ENCODE measurements at regions not wholly inside any gene's neighbourhood (a gene's known extent, or its start where the extent isn't known, plus 50 kb on each side); places are given as distances from the start of the nearest gene placed in this dataset.

DNA sequence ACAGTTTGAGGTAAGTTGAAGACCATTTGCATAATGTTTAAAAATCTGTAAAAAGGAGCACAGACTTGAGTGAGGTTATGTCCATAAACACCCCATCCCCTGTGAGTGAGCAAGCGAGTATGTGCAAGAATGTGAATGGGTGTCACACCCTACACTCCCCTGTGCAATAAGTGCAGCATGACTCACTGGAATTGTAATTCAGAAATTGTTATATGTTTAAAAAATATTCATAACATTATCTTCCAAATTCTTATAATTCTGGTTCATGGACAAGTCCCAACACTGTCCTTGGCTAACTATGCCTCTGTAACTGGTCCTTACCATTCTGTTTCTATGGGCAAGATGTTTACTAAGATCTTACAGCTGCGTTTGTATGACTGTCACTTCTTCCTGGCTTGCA is 207.8 kb upstream of the FAR2 start:
- H3K4me3 ChIP-seq (ENCODE audit: control insufficient read depth, low read depth, low read length): no peak overlapping the region
- TF ChIP-seq, protein P1, sequence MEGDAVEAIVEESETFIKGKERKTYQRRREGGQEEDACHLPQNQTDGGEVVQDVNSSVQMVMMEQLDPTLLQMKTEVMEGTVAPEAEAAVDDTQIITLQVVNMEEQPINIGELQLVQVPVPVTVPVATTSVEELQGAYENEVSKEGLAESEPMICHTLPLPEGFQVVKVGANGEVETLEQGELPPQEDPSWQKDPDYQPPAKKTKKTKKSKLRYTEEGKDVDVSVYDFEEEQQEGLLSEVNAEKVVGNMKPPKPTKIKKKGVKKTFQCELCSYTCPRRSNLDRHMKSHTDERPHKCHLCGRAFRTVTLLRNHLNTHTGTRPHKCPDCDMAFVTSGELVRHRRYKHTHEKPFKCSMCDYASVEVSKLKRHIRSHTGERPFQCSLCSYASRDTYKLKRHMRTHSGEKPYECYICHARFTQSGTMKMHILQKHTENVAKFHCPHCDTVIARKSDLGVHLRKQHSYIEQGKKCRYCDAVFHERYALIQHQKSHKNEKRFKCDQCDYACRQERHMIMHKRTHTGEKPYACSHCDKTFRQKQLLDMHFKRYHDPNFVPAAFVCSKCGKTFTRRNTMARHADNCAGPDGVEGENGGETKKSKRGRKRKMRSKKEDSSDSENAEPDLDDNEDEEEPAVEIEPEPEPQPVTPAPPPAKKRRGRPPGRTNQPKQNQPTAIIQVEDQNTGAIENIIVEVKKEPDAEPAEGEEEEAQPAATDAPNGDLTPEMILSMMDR (IDR thresholded peaks at IDR 0.05; ENCODE audit: control insufficient read depth, insufficient read depth, low read depth, low read length, missing control alignments): no peak
- no peak for DNase-seq (ENCODE audit: low read depth)

- no peak for DNase-seq (ENCODE audit: low read depth)
- no peak overlapping the region for H3K4me3 ChIP-seq (ENCODE audit: control insufficient read depth, low read depth, low read length)
- TF ChIP-seq, protein P1 (IDR thresholded peaks at IDR 0.05; ENCODE audit: control insufficient read depth, insufficient read depth, low read depth, low read length, missing control alignments): no peak
Observed at GRCh38 chr12:28946361-28946760, 202.7 kb upstream of the FAR2 start.

- TF ChIP-seq, protein P1 (IDR thresholded peaks at IDR 0.05; ENCODE audit: control insufficient read depth, insufficient read depth, low read depth, low read length, missing control alignments): no peak
- H3K4me3 ChIP-seq (ENCODE audit: control insufficient read depth, low read depth, low read length): no peak overlapping the region
- DNase-seq (ENCODE audit: low read depth): no peak
Observed at GRCh38 chr12:28948685-28949084, 200.4 kb upstream of the FAR2 start.

- TF ChIP-seq, protein P1 (IDR thresholded peaks at IDR 0.05; ENCODE audit: control insufficient read depth, insufficient read depth, low read depth, low read length, missing control alignments): no peak
Observed at GRCh38 chr12:28949184-28949583, 199.9 kb upstream of the FAR2 start.

GRCh38 chr12:28950049-28950448 is 199.0 kb upstream of the FAR2 start:
- no peak for DNase-seq (ENCODE audit: low read depth)

More at GRCh38 chr12:28949184-28949583, 199.9 kb upstream of the FAR2 start:
- no peak for DNase-seq (ENCODE audit: low read depth)
- H3K4me3 ChIP-seq (ENCODE audit: control insufficient read depth, low read depth, low read length): no peak overlapping the region

DNA sequence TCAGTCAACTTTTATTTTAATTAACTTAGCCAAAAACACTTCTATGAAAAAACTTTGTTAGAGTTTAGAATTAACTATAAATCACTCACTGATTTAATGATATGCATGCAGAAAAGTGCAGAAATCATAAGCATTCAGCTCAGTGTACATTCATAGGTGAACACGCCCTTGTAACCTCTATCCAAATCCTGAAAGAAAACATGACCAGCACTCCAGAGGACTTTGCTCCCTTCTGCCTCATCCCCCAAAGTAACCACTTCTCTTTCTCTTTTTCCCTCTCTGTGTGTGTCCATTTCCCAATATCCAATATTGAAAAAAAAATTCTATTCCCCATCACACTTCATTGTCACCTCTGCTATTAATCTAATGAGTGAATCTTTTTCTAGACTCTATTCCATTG is 197.1 kb upstream of the FAR2 start:
- TF ChIP-seq, protein P1 (IDR thresholded peaks at IDR 0.05; ENCODE audit: control insufficient read depth, insufficient read depth, low read depth, low read length, missing control alignments): no peak
- no peak for DNase-seq (ENCODE audit: low read depth)
- H3K4me3 ChIP-seq (ENCODE audit: control insufficient read depth, low read depth, low read length): no peak overlapping the region

More at GRCh38 chr12:28950049-28950448, 199.0 kb upstream of the FAR2 start:
- no peak overlapping the region for H3K4me3 ChIP-seq (ENCODE audit: control insufficient read depth, low read depth, low read length)
- TF ChIP-seq, protein P1 (IDR thresholded peaks at IDR 0.05; ENCODE audit: control insufficient read depth, insufficient read depth, low read depth, low read length, missing control alignments): no peak

GRCh38 chr12:28954333-28954732 is 194.7 kb upstream of the FAR2 start:
- TF ChIP-seq, protein P1 (IDR thresholded peaks at IDR 0.05; ENCODE audit: control insufficient read depth, insufficient read depth, low read depth, low read length, missing control alignments): no peak
- no peak for DNase-seq (ENCODE audit: low read depth)
- no peak overlapping the region for H3K4me3 ChIP-seq (ENCODE audit: control insufficient read depth, low read depth, low read length)

All from AG09309 (cell line).